SK-N-SH treated with all-trans-retinoic acid at 6 μM for 48 hours (cell line): ENCODE measurements at regions not wholly inside any gene's neighbourhood (a gene's known extent, or its start where the extent isn't known, plus 50 kb on each side); places are given as distances from the start of the nearest gene placed in this dataset.

Experiments used
- CSDC2 ChIP-seq: fragments of 250-450 bp; sonication (Bioruptor Pico); IDR thresholded peaks from 2 replicates; pipeline ENCODE4 v1.5.0; 2020; ENCODE audit warnings: mild to moderate bottlenecking, moderate library complexity
- ESRRG ChIP-seq: fragments of 250-450 bp; sonication (Bioruptor Pico); IDR thresholded peaks from 2 replicates; pipeline ENCODE4 v1.6.1; 2021; ENCODE audit warnings: mild to moderate bottlenecking
- ZC3H10 ChIP-seq: fragments of 250-450 bp; sonication (Bioruptor Pico); IDR thresholded peaks from 2 replicates; pipeline ENCODE4 v1.5.1; 2021; ENCODE audit warnings: mild to moderate bottlenecking, moderate library complexity

GRCh38 chr6:15853259-15853658 lies 190.4 kb upstream of the DTNBP1 start:
- no peak for TF ChIP-seq ZC3H10 (CRISPR knock-in tag)
- no peak for TF ChIP-seq CSDC2 (CRISPR knock-in tag)
- no peak for TF ChIP-seq ESRRG
